Esophagus muscularis mucosa (tissue), 4 donors: ENCODE measurements at regions not wholly inside any gene's neighbourhood (a gene's known extent, or its start where the extent isn't known, plus 50 kb on each side); places are given as distances from the start of the nearest gene placed in this dataset.

Source experiments
- EP300 ChIP-seq: sonication (generic); formaldehyde crosslinking; IDR thresholded peaks from one replicate; pipeline ENCODE4 v1.6.1; 2017; ENCODE audit warnings: antibody characterized with exemption
- POLR2A ChIP-seq: fragments of 450-650 bp; IDR thresholded peaks from one replicate; pipeline ENCODE4 v1.6.1; 2017; ENCODE audit warnings: antibody characterized with exemption, moderate library complexity, mild to moderate bottlenecking, low read depth
- POLR2AphosphoS5 ChIP-seq, 2 donors: sonication (generic); formaldehyde crosslinking; IDR thresholded peaks; one replicate each; pipeline ENCODE4 v1.6.1; 2017; ENCODE audit warnings: antibody characterized with exemption in 2 of 2
- TF ChIP-seq, protein P1 (sequence below), 3 experiments: fragments of 200-600 bp in 2 of 3; fragments of 450-650 bp in 1 of 3; sonication (generic) in 2 of 3; IDR thresholded peaks; one replicate each; pipeline ENCODE4 v1.5.1; 2017 to 2019; ENCODE audit warnings: antibody characterized with exemption in 3 of 3, mild to moderate bottlenecking in 2 of 3, moderate library complexity in 1 of 3

DNA sequence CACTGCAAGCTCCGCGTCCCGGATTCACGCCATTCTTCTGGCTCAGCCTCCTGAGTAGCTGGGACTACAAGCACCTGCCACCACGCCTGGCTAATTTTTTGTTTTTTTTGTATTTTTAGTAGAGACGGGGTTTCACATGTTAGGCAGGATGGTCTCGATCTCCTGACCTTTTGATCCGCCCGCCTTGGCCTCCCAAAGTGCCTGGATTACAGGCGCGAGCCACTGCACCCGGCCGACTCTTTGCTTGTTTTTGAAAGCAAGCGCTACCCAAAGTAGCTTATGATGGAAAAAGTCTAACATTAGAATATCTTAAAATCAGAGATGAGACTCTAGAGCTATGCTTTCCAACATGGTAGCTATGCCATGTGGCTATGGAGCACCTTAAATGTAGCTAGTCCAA is 585.5 kb upstream of the ITGA1 start:
- TF ChIP-seq, protein P1, sequence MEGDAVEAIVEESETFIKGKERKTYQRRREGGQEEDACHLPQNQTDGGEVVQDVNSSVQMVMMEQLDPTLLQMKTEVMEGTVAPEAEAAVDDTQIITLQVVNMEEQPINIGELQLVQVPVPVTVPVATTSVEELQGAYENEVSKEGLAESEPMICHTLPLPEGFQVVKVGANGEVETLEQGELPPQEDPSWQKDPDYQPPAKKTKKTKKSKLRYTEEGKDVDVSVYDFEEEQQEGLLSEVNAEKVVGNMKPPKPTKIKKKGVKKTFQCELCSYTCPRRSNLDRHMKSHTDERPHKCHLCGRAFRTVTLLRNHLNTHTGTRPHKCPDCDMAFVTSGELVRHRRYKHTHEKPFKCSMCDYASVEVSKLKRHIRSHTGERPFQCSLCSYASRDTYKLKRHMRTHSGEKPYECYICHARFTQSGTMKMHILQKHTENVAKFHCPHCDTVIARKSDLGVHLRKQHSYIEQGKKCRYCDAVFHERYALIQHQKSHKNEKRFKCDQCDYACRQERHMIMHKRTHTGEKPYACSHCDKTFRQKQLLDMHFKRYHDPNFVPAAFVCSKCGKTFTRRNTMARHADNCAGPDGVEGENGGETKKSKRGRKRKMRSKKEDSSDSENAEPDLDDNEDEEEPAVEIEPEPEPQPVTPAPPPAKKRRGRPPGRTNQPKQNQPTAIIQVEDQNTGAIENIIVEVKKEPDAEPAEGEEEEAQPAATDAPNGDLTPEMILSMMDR (IDR thresholded peaks at IDR 0.05) = no peak
- no peak for TF ChIP-seq POLR2AphosphoS5 (IDR thresholded peaks at IDR 0.05)
- no peak for TF ChIP-seq POLR2A
- TF ChIP-seq EP300 = no peak
